Upper lobe of right lung (tissue), 1 donor: ENCODE measurements at regions not wholly inside any gene's neighbourhood (a gene's known extent, or its start where the extent isn't known, plus 50 kb on each side); places are given as distances from the start of the nearest gene placed in this dataset.

ENCODE experiments used
- ATAC-seq: fragments of 200-7000 bp; cut with Tn5 transposase; one replicate; pipeline ENCODE4 v1.9.1; 2020; ENCODE audit warnings: mild to moderate bottlenecking, moderate library complexity
- DNase-seq: peaks from one replicate; pipeline ENCODE4 v3.0.0-alpha.2; 2020
- H3K27ac ChIP-seq: fragments of 200-600 bp; one replicate; pipeline ENCODE4 v1.8.0; 2022
- H3K27me3 ChIP-seq: fragments of 200-600 bp; one replicate; pipeline ENCODE4 v1.8.0; 2022; ENCODE audit warnings: mild to moderate bottlenecking
- H3K36me3 ChIP-seq: fragments of 200-600 bp; one replicate; pipeline ENCODE4 v1.8.0; 2022
- H3K4me1 ChIP-seq: fragments of 200-600 bp; one replicate; pipeline ENCODE4 v1.8.0; 2022
- H3K4me3 ChIP-seq: fragments of 200-600 bp; one replicate; pipeline ENCODE4 v1.8.0; 2022; ENCODE audit warnings: mild to moderate bottlenecking
- H3K9me3 ChIP-seq: fragments of 200-600 bp; one replicate; pipeline ENCODE4 v1.8.0; 2022
- intact Hi-C: fragments of 100-400 bp; cut with DNase I; formaldehyde crosslinking; loops from one replicate; pipeline ENCODE4 v1.11.0; 2022
- TF ChIP-seq, protein P1 (sequence below): fragments of 200-600 bp; IDR thresholded peaks from one replicate; pipeline ENCODE4 v1.8.0; 2022; ENCODE audit warnings: antibody characterized with exemption
- donor health status: DM: no; HTN: yes; CAD: no; lungs with severe emphysema.

DNA sequence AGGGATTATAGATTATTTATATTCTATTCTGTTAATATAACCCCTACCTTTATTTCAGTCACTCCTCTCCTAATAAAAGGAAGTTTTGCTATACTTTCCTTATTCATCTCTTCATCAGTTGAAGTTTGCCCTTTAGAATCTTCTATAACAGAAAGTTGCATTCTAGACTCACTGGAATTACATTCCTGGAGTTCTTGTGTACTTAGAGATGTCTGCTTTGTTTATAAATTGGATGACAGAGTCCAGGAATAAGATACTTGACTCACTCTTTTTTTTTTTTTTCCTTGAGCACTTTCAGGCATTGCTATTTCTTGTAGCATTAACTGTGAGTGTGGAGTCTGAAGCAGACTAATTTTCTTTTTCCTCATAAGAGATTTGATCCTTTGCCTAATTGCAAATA, 640.8 kb downstream of the XPNPEP1 start:
- H3K4me1 ChIP-seq = no peaks in the 10 kb centered on the region
- ATAC-seq = no peak
- intact Hi-C loops = no loop called here

GRCh38 chr10:109281347-109281746, 642.0 kb downstream of the XPNPEP1 start:
- Histone ChIP-seq H3K4me1 (no peaks in the 10 kb centered on the region), H3K4me3 (no peak overlapping the region), H3K9me3 (no peaks in the 10 kb centered on the region), H3K36me3 (no peaks in the 10 kb centered on the region), H3K27ac (no peak overlapping the region), H3K27me3 (no peaks in the 10 kb centered on the region)
- TF ChIP-seq, protein P1, sequence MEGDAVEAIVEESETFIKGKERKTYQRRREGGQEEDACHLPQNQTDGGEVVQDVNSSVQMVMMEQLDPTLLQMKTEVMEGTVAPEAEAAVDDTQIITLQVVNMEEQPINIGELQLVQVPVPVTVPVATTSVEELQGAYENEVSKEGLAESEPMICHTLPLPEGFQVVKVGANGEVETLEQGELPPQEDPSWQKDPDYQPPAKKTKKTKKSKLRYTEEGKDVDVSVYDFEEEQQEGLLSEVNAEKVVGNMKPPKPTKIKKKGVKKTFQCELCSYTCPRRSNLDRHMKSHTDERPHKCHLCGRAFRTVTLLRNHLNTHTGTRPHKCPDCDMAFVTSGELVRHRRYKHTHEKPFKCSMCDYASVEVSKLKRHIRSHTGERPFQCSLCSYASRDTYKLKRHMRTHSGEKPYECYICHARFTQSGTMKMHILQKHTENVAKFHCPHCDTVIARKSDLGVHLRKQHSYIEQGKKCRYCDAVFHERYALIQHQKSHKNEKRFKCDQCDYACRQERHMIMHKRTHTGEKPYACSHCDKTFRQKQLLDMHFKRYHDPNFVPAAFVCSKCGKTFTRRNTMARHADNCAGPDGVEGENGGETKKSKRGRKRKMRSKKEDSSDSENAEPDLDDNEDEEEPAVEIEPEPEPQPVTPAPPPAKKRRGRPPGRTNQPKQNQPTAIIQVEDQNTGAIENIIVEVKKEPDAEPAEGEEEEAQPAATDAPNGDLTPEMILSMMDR = no peak
- no peak for ATAC-seq
- DNase-seq = no peak
- intact Hi-C loops = no loop called here

More for the DNA sequence above, 640.8 kb downstream of the XPNPEP1 start:
- no peaks in the 10 kb centered on the region for H3K27me3 ChIP-seq
- DNase-seq = no peak
- no peak overlapping the region for H3K27ac ChIP-seq
- TF ChIP-seq, protein P1 = no peak
- H3K9me3 ChIP-seq = no peaks in the 10 kb centered on the region
- no peaks in the 10 kb centered on the region for H3K36me3 ChIP-seq
- no peak overlapping the region for H3K4me3 ChIP-seq

DNA sequence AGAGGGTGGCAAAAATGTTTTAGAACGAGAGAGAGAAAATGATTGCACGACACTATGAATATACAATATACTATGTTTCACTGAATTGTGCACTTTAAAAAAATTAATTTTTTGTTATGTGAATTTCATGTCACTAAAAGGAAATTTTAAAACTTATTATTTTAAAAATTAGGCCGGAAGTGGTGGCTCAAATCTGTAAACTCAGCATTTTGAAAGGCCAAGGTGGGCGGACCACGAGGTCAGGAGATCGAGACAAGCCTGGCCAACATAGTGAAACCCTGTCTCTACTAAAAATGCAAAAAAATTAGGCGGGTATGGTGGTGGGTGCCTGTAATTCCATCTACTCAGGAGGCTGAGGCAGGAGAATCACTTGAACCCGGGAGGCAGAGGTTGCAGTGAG, 642.5 kb downstream of the XPNPEP1 start:
- no peaks in the 10 kb centered on the region for H3K27me3 ChIP-seq
- H3K36me3 ChIP-seq = no peaks in the 10 kb centered on the region
- TF ChIP-seq, protein P1 = no peak
- H3K9me3 ChIP-seq = no peaks in the 10 kb centered on the region
- no peak for ATAC-seq
- H3K4me3 ChIP-seq = no peak overlapping the region
- no peaks in the 10 kb centered on the region for H3K4me1 ChIP-seq
- intact Hi-C loops = no loop called here
- no peak for DNase-seq
- no peak overlapping the region for H3K27ac ChIP-seq

GRCh38 chr10:109277456-109277855, 645.9 kb downstream of the XPNPEP1 start:
- Histone ChIP-seq H3K27ac (no peak overlapping the region), H3K36me3 (no peaks in the 10 kb centered on the region), H3K9me3 (no peaks in the 10 kb centered on the region), H3K27me3 (no peaks in the 10 kb centered on the region), H3K4me3 (no peak overlapping the region), H3K4me1 (no peaks in the 10 kb centered on the region)
- no peak for ATAC-seq
- DNase-seq = no peak
- TF ChIP-seq, protein P1 = no peak
- intact Hi-C loops = no loop called here

DNA sequence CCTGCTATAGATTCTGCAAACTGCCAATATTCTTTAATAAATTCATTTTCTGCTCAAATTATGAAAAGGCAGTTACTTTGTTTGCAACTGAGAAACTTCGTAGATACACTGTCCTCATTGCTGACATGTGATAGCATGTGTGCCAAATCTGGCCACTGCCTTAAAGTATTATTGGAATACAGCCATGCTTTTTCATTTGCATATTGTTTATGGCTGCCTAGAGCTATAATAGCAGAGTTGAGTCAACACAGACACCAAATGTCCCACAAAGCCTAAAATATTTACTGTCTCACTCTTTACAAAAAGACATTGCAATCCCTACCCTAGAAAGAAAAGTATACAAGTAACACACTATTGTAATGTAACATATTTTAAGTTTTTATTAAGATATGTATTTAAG, 647.4 kb downstream of the XPNPEP1 start:
- TF ChIP-seq, protein P1 = no peak
- ATAC-seq = no peak

GRCh38 chr10:109274681-109275080, 648.6 kb downstream of the XPNPEP1 start:
- Histone ChIP-seq H3K4me3 (no peak overlapping the region), H3K4me1 (no peaks in the 10 kb centered on the region), H3K9me3 (no peaks in the 10 kb centered on the region), H3K27ac (no peak overlapping the region), H3K36me3 (no peaks in the 10 kb centered on the region), H3K27me3 (no peaks in the 10 kb centered on the region)
- ATAC-seq = no peak
- DNase-seq = no peak
- TF ChIP-seq, protein P1 = no peak
- intact Hi-C loops = no loop called here

More for the DNA sequence above, 647.4 kb downstream of the XPNPEP1 start:
- Histone ChIP-seq H3K4me1 (no peaks in the 10 kb centered on the region), H3K27me3 (no peaks in the 10 kb centered on the region), H3K36me3 (no peaks in the 10 kb centered on the region), H3K4me3 (no peak overlapping the region), H3K27ac (no peak overlapping the region), H3K9me3 (no peaks in the 10 kb centered on the region)
- no peak for DNase-seq
- intact Hi-C loops = no loop called here
